Liver (tissue), 8 donors: ENCODE measurements at regions not wholly inside any gene's neighbourhood (a gene's known extent, or its start where the extent isn't known, plus 50 kb on each side); places are given as distances from the start of the nearest gene placed in this dataset.

Experiments
- DNase-seq: peaks from one replicate; pipeline ENCODE4 v3.0.0-alpha.2; 2017; ENCODE audit warnings: low spot score
- H3K27ac ChIP-seq, 2 donors: one replicate each; pipeline ENCODE4 v1.7.0; 2013; ENCODE audit warnings: inconsistent platforms in 2 of 2, low read length in 2 of 2, control low read depth in 1 of 2, low read depth in 1 of 2, mild to moderate bottlenecking in 1 of 2
- H3K27me3 ChIP-seq, 4 donors: one replicate each; pipeline versions ENCODE4 v1.6.1 to v1.7.0; 2013; ENCODE audit warnings: low read length in 3 of 4, inconsistent platforms in 1 of 4, mild to moderate bottlenecking in 1 of 4, moderate library complexity in 1 of 4; ENCODE audit not compliant: control insufficient read depth in 4 of 4, insufficient read depth in 4 of 4
- H3K36me3 ChIP-seq, 4 donors: one replicate each; pipeline versions ENCODE4 v1.6.1 to v1.7.0; 2013; ENCODE audit warnings: low read length in 3 of 4, mild to moderate bottlenecking in 3 of 4, low read depth in 1 of 4, moderate library complexity in 1 of 4; ENCODE audit not compliant: control insufficient read depth in 4 of 4, insufficient read depth in 3 of 4
- H3K4me1 ChIP-seq, 4 donors: one replicate each; pipeline versions ENCODE4 v1.6.1 to v1.7.0; 2013; ENCODE audit warnings: low read length in 3 of 4, mild to moderate bottlenecking in 3 of 4, moderate library complexity in 1 of 4; ENCODE audit not compliant: control insufficient read depth in 4 of 4, insufficient read depth in 4 of 4
- H3K4me3 ChIP-seq, 3 donors: one replicate each; pipeline versions ENCODE4 v1.6.1 to v1.7.0; 2013; ENCODE audit warnings: low read length in 3 of 3, control low read depth in 1 of 3, low read depth in 1 of 3, mild to moderate bottlenecking in 1 of 3
- H3K9ac ChIP-seq, 2 donors: one replicate each; pipeline ENCODE4 v1.7.0; 2013; ENCODE audit warnings: low read length in 2 of 2, mild to moderate bottlenecking in 2 of 2, moderate library complexity in 2 of 2, control low read depth in 1 of 2, low read depth in 1 of 2
- H3K9me3 ChIP-seq, 4 donors: one replicate each; pipeline versions ENCODE4 v1.6.1 to v1.7.0; 2013; ENCODE audit warnings: low read length in 3 of 4; ENCODE audit not compliant: control insufficient read depth in 4 of 4
- EGR1 ChIP-seq, 2 donors: IDR thresholded peaks; 2 replicates each; pipeline ENCODE4 v1.6.1; 2016 to 2018; ENCODE audit warnings: antibody characterized with exemption in 2 of 2, low read depth in 2 of 2
- FOXA1 ChIP-seq: IDR thresholded peaks from 2 replicates; pipeline ENCODE4 v1.6.1; 2016; ENCODE audit warnings: antibody characterized with exemption
- GABPA ChIP-seq, 2 donors: IDR thresholded peaks in 1 of 2; conservative IDR thresholded peaks in 1 of 2; 2 replicates each; pipeline ENCODE4 v1.6.1; 2016; ENCODE audit warnings: antibody characterized with exemption in 2 of 2, mild to moderate bottlenecking in 1 of 2, moderate library complexity in 1 of 2
- HNF4A ChIP-seq, 2 donors: conservative IDR thresholded peaks; 2 replicates each; pipeline ENCODE4 v1.6.1; 2016; ENCODE audit warnings: antibody characterized with exemption in 2 of 2, mild to moderate bottlenecking in 2 of 2
- HNF4G ChIP-seq: IDR thresholded peaks from 2 replicates; pipeline ENCODE4 v1.6.1; 2016; ENCODE audit warnings: antibody characterized with exemption
- JUND ChIP-seq, 2 donors: IDR thresholded peaks; 2 replicates each; pipeline ENCODE4 v1.6.1; 2016; ENCODE audit warnings: antibody characterized with exemption in 2 of 2
- NR2F2 ChIP-seq: IDR thresholded peaks from 2 replicates; pipeline ENCODE4 v1.6.1; 2016; ENCODE audit warnings: antibody characterized with exemption
- RAD21 ChIP-seq, 2 donors: IDR thresholded peaks; 2 replicates each; pipeline ENCODE4 v1.6.1; 2016; ENCODE audit warnings: antibody characterized with exemption in 2 of 2, mild to moderate bottlenecking in 2 of 2
- RXRA ChIP-seq, 2 donors: IDR thresholded peaks; 2 replicates each; pipeline ENCODE4 v1.6.1; 2017 to 2018; ENCODE audit warnings: antibody characterized with exemption in 2 of 2, mild to moderate bottlenecking in 1 of 2
- SP1 ChIP-seq: IDR thresholded peaks from 2 replicates; pipeline ENCODE4 v1.6.1; 2018; ENCODE audit warnings: antibody characterized with exemption, mild to moderate bottlenecking
- TAF1 ChIP-seq: conservative IDR thresholded peaks from 2 replicates; pipeline ENCODE4 v1.6.1; 2016; ENCODE audit warnings: antibody characterized with exemption, mild to moderate bottlenecking
- YY1 ChIP-seq: IDR thresholded peaks from 2 replicates; pipeline ENCODE4 v1.6.1; 2016; ENCODE audit warnings: antibody characterized with exemption, mild to moderate bottlenecking
- WGBS: extraction: QIAGEN DNeasy Blood & Tissue Kit; methylation state at CpG from one replicate; pipeline ENCODE4 v1.1.7; 2013; 5-methylcytosine and 5-hydroxymethylcytosine counted together
- TF ChIP-seq, protein P1 (sequence below): fragments of 150-350 bp; IDR thresholded peaks from 2 replicates; pipeline ENCODE4 v1.5.1; 2017; ENCODE audit warnings: improper control_type of control experiment, low read depth, low read length; ENCODE audit not compliant: missing input control
- TF ChIP-seq, protein P2 (sequence below): IDR thresholded peaks from 2 replicates; pipeline ENCODE4 v1.6.1; 2016; ENCODE audit warnings: antibody characterized with exemption
- TF ChIP-seq, protein P3 (sequence below): IDR thresholded peaks from 2 replicates; pipeline ENCODE4 v1.6.1; 2016; ENCODE audit warnings: antibody characterized with exemption
- TF ChIP-seq, protein P4 (sequence below): IDR thresholded peaks from 2 replicates; pipeline ENCODE4 v1.6.1; 2016; ENCODE audit warnings: antibody characterized with exemption, mild to moderate bottlenecking
- TF ChIP-seq, protein P5 (sequence below): IDR thresholded peaks from 2 replicates; pipeline ENCODE4 v1.6.1; 2016; ENCODE audit warnings: antibody characterized with exemption
- donor health status: healthy.
- donor health status: healthy.
- donor health status: healthy.
- donor health status: healthy.
- donor health status: healthy.

DNA sequence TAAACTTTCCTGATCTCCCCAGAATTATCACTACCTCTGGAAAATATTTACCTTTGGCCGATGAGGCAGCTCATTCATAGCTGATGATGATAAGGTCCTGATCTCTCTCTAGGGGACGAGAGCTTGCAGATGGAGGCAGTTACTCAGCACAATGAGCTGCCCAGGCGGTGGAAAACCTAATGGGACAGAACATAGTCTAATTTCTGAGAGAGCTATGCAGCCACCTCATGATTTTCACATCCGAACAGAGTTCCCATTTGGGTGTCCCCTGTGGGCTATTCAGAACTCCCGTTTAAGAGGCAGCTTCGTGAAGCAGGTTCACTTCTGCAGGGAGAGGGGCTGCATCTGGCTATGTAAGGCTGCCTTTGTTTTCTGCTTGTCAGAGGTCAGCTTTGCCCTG lies 724.6 kb upstream of the TMEM132C start:
- Histone ChIP-seq H3K4me1 (no peaks in the 10 kb centered on the region), H3K9ac (no peak overlapping the region), H3K27me3 (no peaks in the 10 kb centered on the region), H3K9me3 (no peaks in the 10 kb centered on the region), H3K27ac (no peak overlapping the region), H3K36me3 (no peaks in the 10 kb centered on the region), H3K4me3 (no peak overlapping the region)
- DNase-seq = no peak
- 38% methylated on average over 6 of the region's 6 CpGs for WGBS
- TF ChIP-seq, protein P1, sequence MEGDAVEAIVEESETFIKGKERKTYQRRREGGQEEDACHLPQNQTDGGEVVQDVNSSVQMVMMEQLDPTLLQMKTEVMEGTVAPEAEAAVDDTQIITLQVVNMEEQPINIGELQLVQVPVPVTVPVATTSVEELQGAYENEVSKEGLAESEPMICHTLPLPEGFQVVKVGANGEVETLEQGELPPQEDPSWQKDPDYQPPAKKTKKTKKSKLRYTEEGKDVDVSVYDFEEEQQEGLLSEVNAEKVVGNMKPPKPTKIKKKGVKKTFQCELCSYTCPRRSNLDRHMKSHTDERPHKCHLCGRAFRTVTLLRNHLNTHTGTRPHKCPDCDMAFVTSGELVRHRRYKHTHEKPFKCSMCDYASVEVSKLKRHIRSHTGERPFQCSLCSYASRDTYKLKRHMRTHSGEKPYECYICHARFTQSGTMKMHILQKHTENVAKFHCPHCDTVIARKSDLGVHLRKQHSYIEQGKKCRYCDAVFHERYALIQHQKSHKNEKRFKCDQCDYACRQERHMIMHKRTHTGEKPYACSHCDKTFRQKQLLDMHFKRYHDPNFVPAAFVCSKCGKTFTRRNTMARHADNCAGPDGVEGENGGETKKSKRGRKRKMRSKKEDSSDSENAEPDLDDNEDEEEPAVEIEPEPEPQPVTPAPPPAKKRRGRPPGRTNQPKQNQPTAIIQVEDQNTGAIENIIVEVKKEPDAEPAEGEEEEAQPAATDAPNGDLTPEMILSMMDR = no peak
- TF ChIP-seq HNF4A (conservative IDR thresholded peaks at IDR 0.05) = no peak
- TF ChIP-seq RAD21 (IDR thresholded peaks at IDR 0.05) = no peak
- no peak for TF ChIP-seq TAF1
- TF ChIP-seq EGR1 (IDR thresholded peaks at IDR 0.05; ENCODE audit: low read depth in 2 of 2) = no peak
- no peak for TF ChIP-seq SP1
- TF ChIP-seq, protein P2, sequence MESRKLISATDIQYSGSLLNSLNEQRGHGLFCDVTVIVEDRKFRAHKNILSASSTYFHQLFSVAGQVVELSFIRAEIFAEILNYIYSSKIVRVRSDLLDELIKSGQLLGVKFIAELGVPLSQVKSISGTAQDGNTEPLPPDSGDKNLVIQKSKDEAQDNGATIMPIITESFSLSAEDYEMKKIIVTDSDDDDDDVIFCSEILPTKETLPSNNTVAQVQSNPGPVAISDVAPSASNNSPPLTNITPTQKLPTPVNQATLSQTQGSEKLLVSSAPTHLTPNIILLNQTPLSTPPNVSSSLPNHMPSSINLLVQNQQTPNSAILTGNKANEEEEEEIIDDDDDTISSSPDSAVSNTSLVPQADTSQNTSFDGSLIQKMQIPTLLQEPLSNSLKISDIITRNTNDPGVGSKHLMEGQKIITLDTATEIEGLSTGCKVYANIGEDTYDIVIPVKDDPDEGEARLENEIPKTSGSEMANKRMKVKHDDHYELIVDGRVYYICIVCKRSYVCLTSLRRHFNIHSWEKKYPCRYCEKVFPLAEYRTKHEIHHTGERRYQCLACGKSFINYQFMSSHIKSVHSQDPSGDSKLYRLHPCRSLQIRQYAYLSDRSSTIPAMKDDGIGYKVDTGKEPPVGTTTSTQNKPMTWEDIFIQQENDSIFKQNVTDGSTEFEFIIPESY = no peak
- TF ChIP-seq JUND (IDR thresholded peaks at IDR 0.05) = no peak
- TF ChIP-seq, protein P3, sequence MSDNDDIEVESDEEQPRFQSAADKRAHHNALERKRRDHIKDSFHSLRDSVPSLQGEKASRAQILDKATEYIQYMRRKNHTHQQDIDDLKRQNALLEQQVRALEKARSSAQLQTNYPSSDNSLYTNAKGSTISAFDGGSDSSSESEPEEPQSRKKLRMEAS = no peak
- no peak for TF ChIP-seq YY1

DNA sequence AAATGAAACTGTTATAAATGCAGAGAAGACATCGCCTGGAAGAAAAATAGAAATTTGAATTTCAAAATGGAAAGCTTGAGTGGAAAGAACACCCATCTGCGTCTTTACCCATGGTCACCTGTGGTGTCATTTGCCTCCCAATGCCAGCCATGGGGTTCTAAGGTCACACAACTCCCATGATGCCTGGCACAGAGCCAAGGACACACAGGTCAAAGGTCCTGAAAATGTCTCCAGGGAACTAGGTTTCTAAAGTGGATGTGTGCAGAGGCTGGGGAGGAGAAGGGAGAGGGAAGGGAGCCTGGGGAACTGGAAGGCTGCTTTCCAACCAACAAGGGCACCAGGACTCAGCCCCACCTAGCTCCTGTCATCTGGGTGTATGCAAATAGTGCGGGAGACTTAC lies 724.0 kb upstream of the TMEM132C start:
- Histone ChIP-seq H3K4me3 (no peak overlapping the region), H3K27me3 (no peaks in the 10 kb centered on the region), H3K4me1 (no peaks in the 10 kb centered on the region), H3K9me3 (no peaks in the 10 kb centered on the region), H3K36me3 (no peaks in the 10 kb centered on the region), H3K9ac (no peak overlapping the region), H3K27ac (no peak overlapping the region)
- WGBS = 79% methylated on average over 3 of the region's 3 CpGs
- no peak for TF ChIP-seq HNF4A (conservative IDR thresholded peaks at IDR 0.05)
- no peak for TF ChIP-seq NR2F2
- no peak for TF ChIP-seq RAD21 (IDR thresholded peaks at IDR 0.05)
- no peak for TF ChIP-seq FOXA1
- no peak for TF ChIP-seq EGR1 (IDR thresholded peaks at IDR 0.05; ENCODE audit: low read depth in 2 of 2)
- no peak for TF ChIP-seq HNF4G
- TF ChIP-seq SP1 = no peak
- TF ChIP-seq, protein P1 = no peak
- TF ChIP-seq, protein P4, sequence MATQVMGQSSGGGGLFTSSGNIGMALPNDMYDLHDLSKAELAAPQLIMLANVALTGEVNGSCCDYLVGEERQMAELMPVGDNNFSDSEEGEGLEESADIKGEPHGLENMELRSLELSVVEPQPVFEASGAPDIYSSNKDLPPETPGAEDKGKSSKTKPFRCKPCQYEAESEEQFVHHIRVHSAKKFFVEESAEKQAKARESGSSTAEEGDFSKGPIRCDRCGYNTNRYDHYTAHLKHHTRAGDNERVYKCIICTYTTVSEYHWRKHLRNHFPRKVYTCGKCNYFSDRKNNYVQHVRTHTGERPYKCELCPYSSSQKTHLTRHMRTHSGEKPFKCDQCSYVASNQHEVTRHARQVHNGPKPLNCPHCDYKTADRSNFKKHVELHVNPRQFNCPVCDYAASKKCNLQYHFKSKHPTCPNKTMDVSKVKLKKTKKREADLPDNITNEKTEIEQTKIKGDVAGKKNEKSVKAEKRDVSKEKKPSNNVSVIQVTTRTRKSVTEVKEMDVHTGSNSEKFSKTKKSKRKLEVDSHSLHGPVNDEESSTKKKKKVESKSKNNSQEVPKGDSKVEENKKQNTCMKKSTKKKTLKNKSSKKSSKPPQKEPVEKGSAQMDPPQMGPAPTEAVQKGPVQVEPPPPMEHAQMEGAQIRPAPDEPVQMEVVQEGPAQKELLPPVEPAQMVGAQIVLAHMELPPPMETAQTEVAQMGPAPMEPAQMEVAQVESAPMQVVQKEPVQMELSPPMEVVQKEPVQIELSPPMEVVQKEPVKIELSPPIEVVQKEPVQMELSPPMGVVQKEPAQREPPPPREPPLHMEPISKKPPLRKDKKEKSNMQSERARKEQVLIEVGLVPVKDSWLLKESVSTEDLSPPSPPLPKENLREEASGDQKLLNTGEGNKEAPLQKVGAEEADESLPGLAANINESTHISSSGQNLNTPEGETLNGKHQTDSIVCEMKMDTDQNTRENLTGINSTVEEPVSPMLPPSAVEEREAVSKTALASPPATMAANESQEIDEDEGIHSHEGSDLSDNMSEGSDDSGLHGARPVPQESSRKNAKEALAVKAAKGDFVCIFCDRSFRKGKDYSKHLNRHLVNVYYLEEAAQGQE = no peak
- TF ChIP-seq TAF1 = no peak
- TF ChIP-seq, protein P5, sequence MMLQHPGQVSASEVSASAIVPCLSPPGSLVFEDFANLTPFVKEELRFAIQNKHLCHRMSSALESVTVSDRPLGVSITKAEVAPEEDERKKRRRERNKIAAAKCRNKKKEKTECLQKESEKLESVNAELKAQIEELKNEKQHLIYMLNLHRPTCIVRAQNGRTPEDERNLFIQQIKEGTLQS = no peak
- TF ChIP-seq GABPA (IDR thresholded peaks at IDR 0.05 in 1 of 2, conservative IDR thresholded peaks at IDR 0.05 in 1 of 2) = no peak
- TF ChIP-seq RXRA (IDR thresholded peaks at IDR 0.05) = no peak
- no peak for DNase-seq
